GM12878 (cell line): ENCODE measurements at regions not wholly inside any gene's neighbourhood (a gene's known extent, or its start where the extent isn't known, plus 50 kb on each side); places are given as distances from the start of the nearest gene placed in this dataset.

Experiments
- CBX3 ChIP-seq: fragments of 200-600 bp; sonication (generic); IDR thresholded peaks from 2 replicates; pipeline ENCODE4 v1.6.1; 2016; ENCODE audit warnings: low read depth, borderline replicate concordance
- DPF2 ChIP-seq: fragments of 450-650 bp; IDR thresholded peaks from 2 replicates; pipeline ENCODE4 v1.6.1; 2017; ENCODE audit warnings: mild to moderate bottlenecking
- HDGF ChIP-seq: fragments of 450-650 bp; IDR thresholded peaks from 2 replicates; pipeline ENCODE4 v1.6.1; 2016; ENCODE audit warnings: antibody characterized with exemption
- IKZF2 ChIP-seq, 2 experiments: fragments of 450-650 bp; IDR thresholded peaks; 2 replicates each; pipeline ENCODE4 v1.6.1; 2017; ENCODE audit warnings: mild to moderate bottlenecking in 2 of 2, moderate library complexity in 2 of 2
- IRF3 ChIP-seq: fragments of 450-650 bp; IDR thresholded peaks from 2 replicates; pipeline ENCODE4 v1.6.1; 2014; ENCODE audit warnings: mild to moderate bottlenecking
- PKNOX1 ChIP-seq: fragments of 450-650 bp; IDR thresholded peaks from 2 replicates; pipeline ENCODE4 v1.6.1; 2016; ENCODE audit warnings: mild to moderate bottlenecking
- RELA ChIP-seq: fragments of 450-650 bp; IDR thresholded peaks from 2 replicates; pipeline ENCODE4 v1.8.0; 2014; ENCODE audit warnings: borderline replicate concordance; ENCODE audit not compliant: partially characterized antibody
- SMAD1 ChIP-seq: fragments of 450-650 bp; IDR thresholded peaks from 2 replicates; pipeline ENCODE4 v1.6.1; 2018; ENCODE audit warnings: mild to moderate bottlenecking, low read depth; ENCODE audit not compliant: partially characterized antibody
- ZNF274 ChIP-seq: IDR thresholded peaks from one replicate; pipeline ENCODE4 v1.8.0; 2011; ENCODE audit not compliant: insufficient read length, insufficient read depth
- TF ChIP-seq, protein P1 (sequence below): fragments of 450-650 bp; IDR thresholded peaks from 2 replicates; pipeline ENCODE4 v1.6.1; 2017; ENCODE audit warnings: mild to moderate bottlenecking, moderate library complexity
- TF ChIP-seq, protein P2 (sequence below): fragments of 450-650 bp; IDR thresholded peaks from 2 replicates; pipeline ENCODE4 v1.6.1; 2018; ENCODE audit warnings: borderline replicate concordance, mild to moderate bottlenecking; ENCODE audit not compliant: partially characterized antibody

- TF ChIP-seq, protein P1, sequence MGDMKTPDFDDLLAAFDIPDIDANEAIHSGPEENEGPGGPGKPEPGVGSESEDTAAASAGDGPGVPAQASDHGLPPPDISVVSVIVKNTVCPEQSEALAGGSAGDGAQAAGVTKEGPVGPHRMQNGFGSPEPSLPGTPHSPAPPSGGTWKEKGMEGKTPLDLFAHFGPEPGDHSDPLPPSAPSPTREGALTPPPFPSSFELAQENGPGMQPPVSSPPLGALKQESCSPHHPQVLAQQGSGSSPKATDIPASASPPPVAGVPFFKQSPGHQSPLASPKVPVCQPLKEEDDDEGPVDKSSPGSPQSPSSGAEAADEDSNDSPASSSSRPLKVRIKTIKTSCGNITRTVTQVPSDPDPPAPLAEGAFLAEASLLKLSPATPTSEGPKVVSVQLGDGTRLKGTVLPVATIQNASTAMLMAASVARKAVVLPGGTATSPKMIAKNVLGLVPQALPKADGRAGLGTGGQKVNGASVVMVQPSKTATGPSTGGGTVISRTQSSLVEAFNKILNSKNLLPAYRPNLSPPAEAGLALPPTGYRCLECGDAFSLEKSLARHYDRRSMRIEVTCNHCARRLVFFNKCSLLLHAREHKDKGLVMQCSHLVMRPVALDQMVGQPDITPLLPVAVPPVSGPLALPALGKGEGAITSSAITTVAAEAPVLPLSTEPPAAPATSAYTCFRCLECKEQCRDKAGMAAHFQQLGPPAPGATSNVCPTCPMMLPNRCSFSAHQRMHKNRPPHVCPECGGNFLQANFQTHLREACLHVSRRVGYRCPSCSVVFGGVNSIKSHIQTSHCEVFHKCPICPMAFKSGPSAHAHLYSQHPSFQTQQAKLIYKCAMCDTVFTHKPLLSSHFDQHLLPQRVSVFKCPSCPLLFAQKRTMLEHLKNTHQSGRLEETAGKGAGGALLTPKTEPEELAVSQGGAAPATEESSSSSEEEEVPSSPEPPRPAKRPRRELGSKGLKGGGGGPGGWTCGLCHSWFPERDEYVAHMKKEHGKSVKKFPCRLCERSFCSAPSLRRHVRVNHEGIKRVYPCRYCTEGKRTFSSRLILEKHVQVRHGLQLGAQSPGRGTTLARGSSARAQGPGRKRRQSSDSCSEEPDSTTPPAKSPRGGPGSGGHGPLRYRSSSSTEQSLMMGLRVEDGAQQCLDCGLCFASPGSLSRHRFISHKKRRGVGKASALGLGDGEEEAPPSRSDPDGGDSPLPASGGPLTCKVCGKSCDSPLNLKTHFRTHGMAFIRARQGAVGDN = no peak
- TF ChIP-seq IRF3 (no peak), ZNF274 (no peak), HDGF (no peak), DPF2 (no peak), SMAD1 (no peak), RELA (no peak), CBX3 (no peak), PKNOX1 (no peak), IKZF2 (IDR thresholded peaks at IDR 0.05) (no peak)
- TF ChIP-seq, protein P2, sequence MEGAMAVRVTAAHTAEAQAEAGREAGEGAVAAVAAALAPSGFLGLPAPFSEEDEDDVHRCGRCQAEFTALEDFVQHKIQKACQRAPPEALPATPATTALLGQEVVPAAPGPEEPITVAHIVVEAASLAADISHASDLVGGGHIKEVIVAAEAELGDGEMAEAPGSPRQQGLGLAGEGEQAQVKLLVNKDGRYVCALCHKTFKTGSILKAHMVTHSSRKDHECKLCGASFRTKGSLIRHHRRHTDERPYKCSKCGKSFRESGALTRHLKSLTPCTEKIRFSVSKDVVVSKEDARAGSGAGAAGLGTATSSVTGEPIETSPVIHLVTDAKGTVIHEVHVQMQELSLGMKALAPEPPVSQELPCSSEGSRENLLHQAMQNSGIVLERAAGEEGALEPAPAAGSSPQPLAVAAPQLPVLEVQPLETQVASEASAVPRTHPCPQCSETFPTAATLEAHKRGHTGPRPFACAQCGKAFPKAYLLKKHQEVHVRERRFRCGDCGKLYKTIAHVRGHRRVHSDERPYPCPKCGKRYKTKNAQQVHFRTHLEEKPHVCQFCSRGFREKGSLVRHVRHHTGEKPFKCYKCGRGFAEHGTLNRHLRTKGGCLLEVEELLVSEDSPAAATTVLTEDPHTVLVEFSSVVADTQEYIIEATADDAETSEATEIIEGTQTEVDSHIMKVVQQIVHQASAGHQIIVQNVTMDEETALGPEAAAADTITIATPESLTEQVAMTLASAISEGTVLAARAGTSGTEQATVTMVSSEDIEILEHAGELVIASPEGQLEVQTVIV = no peak
These were observed 104.8 kb downstream of the ELOVL4 start (continued) for GRCh38 chr6:79842376-79843040.
